GM12891 (cell line): ENCODE measurements at regions not wholly inside any gene's neighbourhood (a gene's known extent, or its start where the extent isn't known, plus 50 kb on each side); places are given as distances from the start of the nearest gene placed in this dataset.

Experiments used
- PAX5 ChIP-seq: IDR thresholded peaks from 2 replicates; pipeline ENCODE4 v1.6.1; 2011; ENCODE audit warnings: low read length, moderate library complexity, mild to moderate bottlenecking; ENCODE audit not compliant: insufficient read depth, severe bottlenecking
- POLR2A ChIP-seq: IDR thresholded peaks from 2 replicates; pipeline ENCODE4 v1.6.1; 2011; ENCODE audit warnings: low read depth, low read length, control low read depth
- POLR2AphosphoS5 ChIP-seq: IDR thresholded peaks from 2 replicates; pipeline ENCODE4 v1.6.1; 2011; ENCODE audit warnings: low read depth, low read length, control low read depth
- TAF1 ChIP-seq: IDR thresholded peaks from 2 replicates; pipeline ENCODE4 v1.6.1; 2011; ENCODE audit warnings: low read depth, low read length, control low read depth

- no peak for TF ChIP-seq POLR2A
- no peak for TF ChIP-seq POLR2AphosphoS5
- TF ChIP-seq TAF1: no peak
- TF ChIP-seq PAX5: no peak
Observed at GRCh38 chr12:115382681-115383080, 698.7 kb upstream of the TBX3 start.
